IPS-18a (cell line): ENCODE measurements at regions not wholly inside any gene's neighbourhood (a gene's known extent, or its start where the extent isn't known, plus 50 kb on each side); places are given as distances from the start of the nearest gene placed in this dataset.

Experiments
- H3K27ac ChIP-seq: one replicate; pipeline ENCODE4 v1.5.1; 2013; ENCODE audit warnings: low read length
- H3K27me3 ChIP-seq: one replicate; pipeline ENCODE4 v1.6.1; 2013; ENCODE audit warnings: mild to moderate bottlenecking, low read length; ENCODE audit not compliant: control insufficient read depth, insufficient read depth
- H3K36me3 ChIP-seq: one replicate; pipeline ENCODE4 v1.6.1; 2013; ENCODE audit warnings: low read depth, low read length; ENCODE audit not compliant: control insufficient read depth
- H3K4me1 ChIP-seq: one replicate; pipeline ENCODE4 v1.6.1; 2013; ENCODE audit warnings: low read depth, low read length; ENCODE audit not compliant: control insufficient read depth
- H3K4me3 ChIP-seq: one replicate; pipeline ENCODE4 v1.5.1; 2013; ENCODE audit warnings: low read length
- H3K9ac ChIP-seq: one replicate; pipeline ENCODE4 v1.6.1; 2013; ENCODE audit warnings: mild to moderate bottlenecking, low read length, moderate library complexity
- H3K9me3 ChIP-seq: one replicate; pipeline ENCODE4 v1.6.1; 2013; ENCODE audit warnings: low read depth, low read length; ENCODE audit not compliant: control insufficient read depth

DNA sequence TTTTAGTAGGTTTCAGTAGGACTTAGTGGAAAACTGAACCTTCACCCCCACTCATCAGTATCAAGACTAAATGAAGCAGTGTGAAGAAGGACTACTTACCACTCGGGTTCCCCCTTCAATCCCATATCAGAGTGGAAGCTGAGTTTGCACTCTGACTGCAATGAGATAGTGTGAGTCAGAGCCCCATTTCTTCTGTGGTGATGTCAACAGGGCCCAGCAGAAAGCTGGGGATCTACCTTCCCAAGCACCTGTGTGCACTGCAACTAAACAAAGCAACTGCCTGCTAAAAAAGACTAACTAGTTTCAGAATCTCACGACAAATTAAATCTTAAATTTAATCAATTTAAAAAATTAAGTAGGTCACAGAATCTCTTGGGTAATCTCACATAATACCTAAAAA is 1837.0 kb upstream of the PCDH7 start:
- Histone ChIP-seq H3K9me3 (no peaks in the 10 kb centered on the region), H3K4me1 (no peaks in the 10 kb centered on the region), H3K9ac (no peak overlapping the region), H3K27ac (no peak overlapping the region), H3K36me3 (no peaks in the 10 kb centered on the region), H3K27me3 (no peaks in the 10 kb centered on the region), H3K4me3 (no peak overlapping the region)

DNA sequence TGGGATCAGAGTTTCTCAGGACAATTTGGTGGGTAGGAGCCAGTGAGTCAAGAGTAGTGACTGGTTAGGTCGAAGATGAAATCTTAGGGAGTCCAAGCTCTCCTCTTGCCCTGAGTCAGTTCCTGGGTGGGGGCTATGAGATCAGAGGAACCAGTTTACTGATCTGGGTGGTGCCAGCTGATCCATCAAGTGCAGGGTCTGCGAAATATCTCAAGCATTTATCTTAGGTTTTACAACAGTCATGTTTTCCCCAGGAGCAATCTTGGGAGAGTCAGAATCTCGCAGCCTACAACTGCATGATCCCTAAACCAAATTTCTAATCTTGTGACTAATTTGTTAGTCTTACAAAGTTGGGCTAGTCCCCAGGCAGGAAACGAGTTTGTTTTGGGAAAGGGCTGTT is 1833.2 kb upstream of the PCDH7 start:
- Histone ChIP-seq H3K4me3 (no peak overlapping the region), H3K9me3 (no peaks in the 10 kb centered on the region), H3K27ac (no peak overlapping the region)

GRCh38 chr4:28890949-28891775 is 1829.0 kb upstream of the PCDH7 start:
- H3K9me3 ChIP-seq, result no peaks in the 10 kb centered on the region
- H3K27me3 ChIP-seq, result no peaks in the 10 kb centered on the region

More for the DNA sequence above, 1833.2 kb upstream of the PCDH7 start:
- no peak overlapping the region for H3K9ac ChIP-seq
- H3K36me3 ChIP-seq, result no peaks in the 10 kb centered on the region
- H3K27me3 ChIP-seq, result no peaks in the 10 kb centered on the region
- no peaks in the 10 kb centered on the region for H3K4me1 ChIP-seq

DNA sequence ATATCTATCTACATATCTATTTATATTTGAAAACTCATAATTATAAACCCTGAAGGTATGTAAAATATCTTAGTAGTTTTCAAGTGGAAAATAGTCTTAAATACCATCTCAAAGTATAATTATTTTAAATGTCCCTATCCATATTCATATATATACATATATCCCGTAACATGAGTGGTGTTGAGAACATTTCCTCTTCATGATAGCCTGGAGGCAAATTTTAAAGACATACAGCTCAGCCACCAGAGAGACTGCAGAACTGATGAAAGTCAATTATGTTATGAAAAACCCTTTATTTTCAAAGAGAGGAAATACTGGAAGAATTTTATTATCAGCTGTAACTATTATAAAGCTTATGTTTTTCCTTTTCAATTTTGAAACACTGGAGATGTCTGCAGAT is 1806.7 kb upstream of the PCDH7 start:
- Histone ChIP-seq H3K9me3 (no peaks in the 10 kb centered on the region), H3K27me3 (no peaks in the 10 kb centered on the region), H3K4me1 (no peaks in the 10 kb centered on the region), H3K4me3 (no peak overlapping the region), H3K36me3 (no peaks in the 10 kb centered on the region), H3K9ac (no peak overlapping the region), H3K27ac (no peak overlapping the region)

More at GRCh38 chr4:28890949-28891775, 1829.0 kb upstream of the PCDH7 start:
- Histone ChIP-seq H3K36me3 (no peaks in the 10 kb centered on the region), H3K4me1 (no peaks in the 10 kb centered on the region), H3K4me3 (no peak overlapping the region), H3K27ac (no peak overlapping the region), H3K9ac (no peak overlapping the region)

GRCh38 chr4:28916585-28916984 is 1803.6 kb upstream of the PCDH7 start:
- no peaks in the 10 kb centered on the region for H3K36me3 ChIP-seq
- no peak overlapping the region for H3K9ac ChIP-seq
- no peaks in the 10 kb centered on the region for H3K27me3 ChIP-seq
- H3K9me3 ChIP-seq, result no peaks in the 10 kb centered on the region
- no peaks in the 10 kb centered on the region for H3K4me1 ChIP-seq
- no peak overlapping the region for H3K4me3 ChIP-seq
- H3K27ac ChIP-seq, result no peak overlapping the region

GRCh38 chr4:28918871-28919270 is 1801.3 kb upstream of the PCDH7 start:
- Histone ChIP-seq H3K36me3 (no peaks in the 10 kb centered on the region), H3K4me1 (no peaks in the 10 kb centered on the region), H3K9me3 (no peaks in the 10 kb centered on the region), H3K27me3 (no peaks in the 10 kb centered on the region), H3K4me3 (no peak overlapping the region), H3K9ac (no peak overlapping the region), H3K27ac (no peak overlapping the region)

GRCh38 chr4:28921886-28922285 is 1798.3 kb upstream of the PCDH7 start:
- no peaks in the 10 kb centered on the region for H3K27me3 ChIP-seq
- no peak overlapping the region for H3K9ac ChIP-seq
- H3K9me3 ChIP-seq, result no peaks in the 10 kb centered on the region
- no peaks in the 10 kb centered on the region for H3K4me1 ChIP-seq
- H3K4me3 ChIP-seq, result no peak overlapping the region
- H3K36me3 ChIP-seq, result no peaks in the 10 kb centered on the region
- H3K27ac ChIP-seq, result no peak overlapping the region

DNA sequence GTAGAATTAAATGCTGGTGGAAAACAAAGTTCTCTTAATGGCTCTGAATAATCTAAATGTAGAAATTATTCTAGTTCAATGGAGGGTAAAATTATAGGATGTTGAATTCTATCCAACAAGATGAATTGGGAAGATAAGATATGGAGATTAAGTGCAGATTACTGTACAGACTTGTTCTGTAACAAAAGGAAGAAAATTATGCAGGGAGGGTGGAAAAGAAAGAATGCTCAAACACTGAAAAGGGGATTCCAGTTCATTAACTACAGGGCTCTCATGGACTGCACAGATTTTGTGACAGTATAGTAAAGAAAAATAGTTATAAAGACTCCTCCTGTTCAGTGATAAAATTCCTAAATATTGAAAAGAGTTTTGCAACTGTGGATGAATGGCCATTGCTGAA is 1794.0 kb upstream of the PCDH7 start:
- no peak overlapping the region for H3K27ac ChIP-seq
- no peak overlapping the region for H3K9ac ChIP-seq
- H3K4me1 ChIP-seq, result no peaks in the 10 kb centered on the region
- H3K9me3 ChIP-seq, result no peaks in the 10 kb centered on the region
- no peaks in the 10 kb centered on the region for H3K36me3 ChIP-seq
- H3K4me3 ChIP-seq, result no peak overlapping the region
- H3K27me3 ChIP-seq, result no peaks in the 10 kb centered on the region

GRCh38 chr4:28942631-28943030 is 1777.5 kb upstream of the PCDH7 start:
- H3K27me3 ChIP-seq, result no peaks in the 10 kb centered on the region
- no peaks in the 10 kb centered on the region for H3K9me3 ChIP-seq
- no peak overlapping the region for H3K27ac ChIP-seq
- no peaks in the 10 kb centered on the region for H3K36me3 ChIP-seq
- H3K9ac ChIP-seq, result no peak overlapping the region
- no peak overlapping the region for H3K4me3 ChIP-seq
- H3K4me1 ChIP-seq, result no peaks in the 10 kb centered on the region

DNA sequence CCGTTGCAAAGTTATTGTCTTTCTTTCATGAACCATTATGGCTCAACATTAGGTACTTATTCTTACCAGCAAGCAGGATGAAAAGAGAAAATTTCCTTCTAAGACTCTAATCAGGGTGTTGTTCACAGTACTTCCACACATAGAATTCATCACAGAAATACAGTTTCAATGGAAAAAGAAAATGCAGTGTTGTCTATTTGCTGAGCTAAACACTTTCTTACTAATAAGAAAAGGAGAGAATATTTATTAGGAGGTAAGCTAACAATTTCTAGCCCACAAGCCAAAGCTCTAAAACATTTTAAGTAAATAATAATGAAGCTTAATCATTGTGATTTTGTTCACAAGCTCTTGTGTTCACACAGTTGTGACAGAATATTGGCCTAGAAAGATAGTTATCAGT is 1772.8 kb upstream of the PCDH7 start:
- no peak overlapping the region for H3K4me3 ChIP-seq
- no peaks in the 10 kb centered on the region for H3K4me1 ChIP-seq
- H3K9ac ChIP-seq, result no peak overlapping the region
- no peaks in the 10 kb centered on the region for H3K27me3 ChIP-seq
- no peaks in the 10 kb centered on the region for H3K9me3 ChIP-seq
- H3K36me3 ChIP-seq, result no peaks in the 10 kb centered on the region
- no peak overlapping the region for H3K27ac ChIP-seq

- H3K9me3 ChIP-seq, result no peaks in the 10 kb centered on the region
- no peak overlapping the region for H3K9ac ChIP-seq
- no peak overlapping the region for H3K4me3 ChIP-seq
- no peaks in the 10 kb centered on the region for H3K4me1 ChIP-seq
- H3K27ac ChIP-seq, result no peak overlapping the region
- H3K27me3 ChIP-seq, result no peaks in the 10 kb centered on the region
- H3K36me3 ChIP-seq, result no peaks in the 10 kb centered on the region
Measured at GRCh38 chr4:28948501-28948900, 1771.7 kb upstream of the PCDH7 start.

- Histone ChIP-seq H3K36me3 (no peaks in the 10 kb centered on the region), H3K9ac (no peak overlapping the region), H3K4me1 (no peaks in the 10 kb centered on the region), H3K9me3 (no peaks in the 10 kb centered on the region), H3K4me3 (no peak overlapping the region), H3K27me3 (no peaks in the 10 kb centered on the region), H3K27ac (no peak overlapping the region)
Measured at GRCh38 chr4:28966982-28967381, 1753.2 kb upstream of the PCDH7 start.
